Renal cortical epithelial cell (primary cell): ENCODE measurements at regions not wholly inside any gene's neighbourhood (a gene's known extent, or its start where the extent isn't known, plus 50 kb on each side); places are given as distances from the start of the nearest gene placed in this dataset.
A peak's percentile ranks its signal among the peaks of the same experiment; 100 is the strongest.
"Not testable (repeated sequence)": the region's sequence is repeated elsewhere in the genome, so short reads cannot be mapped to it uniquely, and the experiment has no call there.

ENCODE experiments used
- DNase-seq: peaks from one replicate; pipeline ENCODE4 v3.0.0-alpha.2; 2011; ENCODE audit warnings: low read depth

DNA sequence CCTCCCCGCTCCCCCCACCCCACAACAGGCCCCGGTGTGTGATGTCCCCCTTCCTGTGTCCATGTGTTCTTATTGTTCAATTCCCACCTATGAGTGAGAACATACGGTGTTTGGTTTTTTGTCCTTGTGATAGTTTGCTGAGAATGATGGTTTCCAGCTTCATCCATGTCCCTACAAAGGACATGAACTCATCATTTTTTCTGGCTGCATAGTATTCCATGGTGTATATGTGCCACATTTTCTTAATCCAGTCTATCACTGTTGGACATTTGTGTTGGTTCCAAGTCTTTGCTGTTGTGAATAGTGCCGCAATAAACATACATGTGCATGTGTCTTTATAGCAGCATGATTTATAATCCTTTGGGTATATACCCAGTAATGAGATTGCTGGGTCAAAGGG, 104.3 kb downstream of the MTPN start:
- not testable (repeated sequence) for DNase-seq

DNA sequence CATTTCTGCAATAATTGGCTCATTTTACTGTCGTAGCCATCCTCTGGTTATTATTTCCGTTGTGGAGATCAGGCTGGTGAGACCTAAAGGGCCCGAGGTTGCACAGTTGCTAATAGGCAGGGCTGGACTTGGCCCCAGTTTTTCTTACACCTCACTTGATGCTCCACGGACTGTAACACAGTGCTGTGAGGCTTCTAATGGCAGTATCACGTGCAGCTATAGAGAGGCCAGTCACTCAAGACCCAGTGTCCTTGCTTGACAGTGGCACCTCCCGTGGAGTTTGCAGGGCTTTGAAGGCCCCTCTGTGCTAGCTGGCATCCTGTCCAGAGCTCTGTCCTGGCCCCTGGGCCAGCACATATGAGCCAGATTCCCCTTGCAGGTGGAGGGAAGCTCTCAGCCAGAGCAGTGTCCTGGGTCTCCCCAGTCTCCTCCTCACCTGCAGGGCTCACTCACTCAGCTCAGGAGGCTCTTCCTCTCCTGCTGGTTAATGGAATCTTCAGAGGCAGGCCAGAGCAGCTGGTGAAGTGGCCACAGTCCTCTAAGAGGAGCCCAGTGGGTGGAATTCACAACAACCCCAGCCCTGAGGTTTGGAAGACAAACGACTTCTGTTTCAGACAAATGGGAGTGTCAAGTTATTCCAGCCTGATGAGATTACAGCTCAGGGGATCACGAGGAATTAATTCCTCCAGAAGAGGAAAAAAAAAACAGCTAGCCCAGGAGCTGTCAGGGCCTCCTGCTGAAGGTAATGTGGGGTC, 114.2 kb upstream of the FAM180A start:
- DNase-seq = peak; percentile 23

DNA sequence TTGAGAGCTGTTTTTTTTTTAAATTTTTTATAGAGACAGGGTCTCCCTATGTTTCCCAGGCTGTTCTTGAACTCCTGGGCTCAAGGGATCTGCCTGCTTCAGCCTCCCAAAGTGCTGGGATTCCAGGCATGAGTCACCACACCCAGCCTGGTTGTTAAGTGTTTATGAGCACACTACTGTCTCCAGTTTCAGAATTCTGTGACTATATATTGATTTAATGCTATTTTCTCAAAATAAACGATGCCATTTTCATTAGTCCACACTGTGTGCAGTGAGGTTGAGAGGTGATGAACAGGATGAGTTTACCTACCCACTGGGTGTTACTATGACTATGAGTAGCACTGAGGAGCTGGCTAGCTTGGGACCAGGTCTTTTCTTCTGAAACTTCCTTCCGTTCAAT, 110.9 kb upstream of the FAM180A start:
- DNase-seq = peak; percentile 37

DNA sequence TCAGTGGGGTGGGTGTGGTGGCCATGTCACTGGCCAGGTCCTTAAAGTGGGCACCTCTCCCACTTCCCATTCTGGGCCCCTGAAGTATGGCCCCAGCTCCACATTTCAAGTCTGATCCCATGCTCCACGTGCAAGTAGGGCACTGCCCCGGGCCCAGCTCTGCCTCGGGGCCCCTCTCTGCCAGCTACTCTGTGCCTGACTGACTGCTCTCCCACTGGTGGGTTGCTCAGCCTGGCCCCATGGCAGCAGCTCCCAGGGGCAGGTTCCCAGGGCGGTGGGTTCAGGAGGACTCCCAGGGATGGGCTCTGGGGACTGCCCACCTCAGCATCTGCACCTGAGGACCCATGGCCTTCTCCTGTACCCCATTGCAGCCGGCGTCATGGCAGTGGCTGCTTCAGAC, 110.2 kb upstream of the FAM180A start:
- DNase-seq = no peak

DNA sequence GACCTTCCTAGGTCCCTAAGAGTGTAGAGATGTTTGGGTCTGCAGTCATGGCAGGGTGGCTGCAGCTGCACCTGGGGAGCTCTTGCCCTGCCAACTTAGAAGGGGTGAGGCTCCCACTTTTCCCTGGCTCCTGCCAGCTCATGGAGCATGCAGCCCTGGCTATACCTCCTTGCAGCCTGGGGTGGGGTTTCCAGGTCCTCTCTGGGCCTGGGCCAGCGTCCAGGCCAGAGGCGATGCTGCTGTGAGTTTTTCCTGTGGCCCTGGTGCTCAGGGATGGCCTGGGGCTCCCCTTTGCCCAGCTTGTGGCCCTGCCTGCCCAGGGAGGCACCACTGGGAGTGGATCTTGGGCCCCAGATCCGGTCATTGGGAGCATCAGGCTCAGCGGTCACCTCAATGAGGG, 109.8 kb upstream of the FAM180A start:
- no peak for DNase-seq

DNA sequence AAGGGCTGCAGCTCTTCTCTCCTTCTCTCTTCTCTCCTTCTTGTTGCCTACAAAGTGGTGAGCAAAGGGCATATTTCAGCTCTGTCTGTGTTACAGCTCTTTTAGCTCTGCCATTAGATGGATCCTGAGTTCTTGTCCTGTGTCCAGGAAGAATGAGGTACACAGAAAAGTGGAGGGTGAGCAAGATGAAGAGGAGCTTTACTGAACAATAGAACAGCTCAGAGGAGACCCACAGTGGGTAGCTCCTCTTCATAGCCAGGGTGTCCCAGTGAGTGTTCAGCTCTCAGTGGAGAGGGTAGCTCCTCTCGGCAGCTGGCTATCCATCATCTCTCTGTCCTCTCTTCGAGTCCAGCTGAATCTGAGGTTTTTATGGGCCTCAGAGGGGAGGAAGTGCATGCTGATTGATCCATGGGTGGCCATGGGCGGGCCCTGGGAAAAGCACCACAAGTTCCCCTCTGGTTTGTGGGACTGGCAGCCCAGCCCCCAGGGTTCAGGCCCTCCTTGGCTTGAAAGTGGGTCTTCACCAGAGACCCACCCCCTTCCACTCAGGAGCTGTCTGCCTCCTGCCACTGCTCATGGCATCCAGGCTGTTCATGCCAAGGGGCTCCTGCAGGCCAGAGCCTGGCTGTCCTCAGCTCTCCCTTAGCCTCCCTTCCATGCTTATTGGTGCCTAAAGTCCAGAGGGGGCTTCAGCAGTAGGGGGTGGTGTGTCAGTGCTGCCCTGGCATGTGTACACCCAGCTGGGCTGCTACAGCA, 109.1 kb upstream of the FAM180A start:
- DNase-seq = no peak

DNA sequence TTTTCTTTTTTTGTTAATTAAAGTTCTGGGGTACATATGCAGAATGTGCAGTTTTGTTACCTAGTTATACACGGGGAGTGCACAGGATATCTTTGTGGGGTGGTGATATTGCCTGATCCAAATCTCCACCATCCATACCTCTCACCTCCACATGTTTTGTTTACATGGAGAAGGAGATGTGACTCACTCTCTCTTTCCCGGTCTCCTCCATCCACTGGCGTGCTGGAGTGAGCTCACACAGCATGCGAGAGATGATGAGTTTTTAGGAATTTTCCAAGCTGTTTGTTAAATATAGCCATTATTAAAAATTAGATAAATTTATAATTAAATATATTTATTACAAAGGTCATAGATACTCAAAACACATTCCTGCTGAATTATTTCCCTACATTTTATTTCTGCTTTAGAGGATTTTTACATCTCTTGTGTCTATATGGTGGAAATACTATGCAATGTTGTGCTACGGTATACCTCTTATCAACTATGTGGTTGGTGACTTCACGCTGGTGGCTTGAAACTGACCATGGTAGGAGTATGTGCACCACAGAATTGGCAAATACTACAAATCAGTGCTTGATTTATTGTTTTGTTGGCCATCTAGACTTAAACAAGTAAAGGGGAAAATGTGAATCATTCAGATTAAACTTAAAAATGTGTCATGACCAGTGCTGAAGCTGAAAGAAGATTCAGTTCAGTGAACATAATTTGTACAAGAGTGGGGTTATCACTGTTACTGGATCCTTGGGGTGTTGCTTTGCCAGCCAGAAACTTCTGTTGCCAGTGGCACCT, 107.9 kb upstream of the FAM180A start:
- peak; percentile 92 for DNase-seq

DNA sequence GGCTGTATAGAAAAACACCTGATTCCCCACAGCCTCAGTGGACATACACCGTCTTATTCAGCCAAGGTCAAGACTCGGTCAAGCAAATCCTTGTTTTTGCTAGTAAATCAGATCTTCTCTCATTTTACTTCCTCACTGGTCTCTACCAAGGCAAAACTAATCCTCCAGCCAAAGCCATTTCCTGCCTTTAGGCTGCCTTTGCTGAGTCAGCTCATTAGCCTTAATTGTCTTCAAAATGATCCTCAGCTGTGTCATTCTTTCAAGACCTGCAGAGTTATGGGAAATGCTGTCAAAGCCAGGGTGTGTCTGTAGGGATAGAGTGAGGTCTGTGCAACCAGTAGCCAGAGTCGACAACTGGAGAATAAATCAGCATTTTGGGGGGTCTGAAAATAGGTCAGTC, 107.2 kb upstream of the FAM180A start:
- DNase-seq = peak; percentile 96

DNA sequence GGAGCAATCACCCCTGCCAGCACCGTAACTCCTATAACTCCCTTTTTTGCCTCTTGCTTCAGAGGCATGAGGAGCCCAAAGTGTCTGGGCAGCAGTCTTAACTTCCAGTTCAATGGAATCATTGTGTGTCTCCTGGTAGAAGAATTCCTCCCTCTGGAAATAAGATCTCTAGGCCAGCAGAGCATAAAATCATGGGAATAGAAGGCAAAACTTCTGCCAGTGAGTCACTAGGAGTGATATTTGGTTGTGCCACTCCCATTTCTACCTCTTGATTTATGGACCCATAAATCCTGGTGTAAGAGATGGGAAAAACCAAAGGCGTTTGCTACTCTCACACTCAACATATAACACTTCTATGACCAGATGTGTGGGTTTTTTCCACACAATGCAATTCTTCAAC, 104.9 kb upstream of the FAM180A start:
- peak; percentile 94 for DNase-seq

DNA sequence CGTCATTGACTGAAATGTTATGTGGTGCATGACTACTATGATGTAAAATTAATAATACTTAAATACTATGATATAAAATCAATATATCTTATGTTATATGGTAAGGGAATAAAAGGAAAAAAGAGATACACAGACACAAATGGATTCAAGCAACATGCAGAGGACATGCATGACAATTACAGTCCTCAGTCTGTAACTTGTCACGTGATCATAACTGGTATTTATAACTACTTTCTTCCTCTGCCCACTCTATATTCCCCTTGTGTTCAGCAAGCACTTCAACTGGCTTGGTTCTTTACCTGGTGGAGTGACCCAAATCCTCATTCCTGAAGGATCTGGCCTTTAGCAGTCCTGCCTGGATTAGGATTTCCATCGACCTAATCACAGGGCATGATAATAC, 104.4 kb upstream of the FAM180A start:
- DNase-seq = no peak

DNA sequence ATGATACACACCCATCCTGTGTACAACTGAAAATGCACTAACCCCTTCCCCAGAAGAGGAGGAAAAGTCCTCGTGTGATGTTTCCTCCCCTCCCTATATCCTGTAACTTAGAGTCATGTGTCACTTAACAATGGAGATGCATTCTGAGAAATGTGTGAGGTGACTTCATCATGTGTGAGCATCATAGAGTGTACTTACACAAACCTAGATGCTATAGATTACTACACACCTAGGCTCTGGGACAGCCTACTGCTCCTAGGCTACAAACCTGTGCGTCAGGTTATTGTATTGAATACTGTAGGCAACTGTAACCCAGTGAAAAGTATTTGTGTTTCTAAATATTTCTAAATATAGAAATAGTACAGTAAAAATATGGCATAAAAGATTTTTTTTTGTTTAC, 98.6 kb upstream of the FAM180A start:
- no peak for DNase-seq

DNA sequence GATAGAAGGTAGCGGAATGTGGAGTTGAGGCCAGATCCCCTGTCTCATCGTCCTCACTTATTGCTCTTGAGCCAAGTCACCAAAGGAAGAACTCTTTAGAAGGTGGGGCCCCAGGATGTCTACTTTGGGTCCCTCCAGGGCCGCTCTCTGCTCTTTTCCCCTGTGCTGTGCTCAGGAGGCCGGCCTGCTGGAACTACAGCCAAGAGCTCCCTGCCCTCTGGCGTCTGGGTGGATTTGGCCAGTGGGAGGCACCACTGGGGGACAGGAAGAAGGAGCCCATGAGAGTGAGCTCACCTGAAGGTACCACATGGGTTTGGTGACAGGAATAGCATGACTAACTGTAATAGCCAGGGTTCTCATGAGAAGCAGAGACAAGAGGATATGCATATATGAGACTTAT, 97.7 kb upstream of the FAM180A start:
- no peak for DNase-seq

DNA sequence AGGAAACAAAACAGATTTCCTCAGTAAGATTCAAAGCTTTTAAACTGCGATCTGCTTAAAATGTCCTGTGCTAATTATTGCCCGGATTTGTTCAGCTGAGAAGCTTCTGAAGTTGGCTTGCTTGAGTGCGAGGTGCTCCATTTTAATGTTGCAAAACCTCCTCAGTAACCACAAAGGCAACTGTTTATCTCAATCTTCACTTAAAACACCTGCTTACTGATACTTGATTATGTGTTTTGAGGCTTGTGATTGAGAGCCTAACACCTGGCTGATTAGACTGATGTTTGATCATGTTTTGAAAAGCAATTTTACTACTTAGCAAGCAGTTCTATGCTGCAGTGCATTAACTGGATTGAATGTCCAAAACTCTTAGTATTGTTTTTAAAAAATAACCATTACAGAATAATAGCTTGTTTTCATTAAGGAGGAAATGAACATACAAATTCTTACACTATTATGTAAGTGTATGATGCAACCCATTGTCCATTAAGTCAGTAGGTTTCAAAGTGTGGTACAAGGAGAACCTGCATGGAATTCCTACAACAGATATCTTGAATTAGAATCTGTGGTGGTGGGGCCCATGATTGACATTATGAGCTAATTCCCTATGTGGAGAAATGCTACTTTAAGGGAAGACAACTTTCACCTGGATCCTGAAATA, 96.9 kb upstream of the FAM180A start:
- DNase-seq = peak; percentile 72

DNA sequence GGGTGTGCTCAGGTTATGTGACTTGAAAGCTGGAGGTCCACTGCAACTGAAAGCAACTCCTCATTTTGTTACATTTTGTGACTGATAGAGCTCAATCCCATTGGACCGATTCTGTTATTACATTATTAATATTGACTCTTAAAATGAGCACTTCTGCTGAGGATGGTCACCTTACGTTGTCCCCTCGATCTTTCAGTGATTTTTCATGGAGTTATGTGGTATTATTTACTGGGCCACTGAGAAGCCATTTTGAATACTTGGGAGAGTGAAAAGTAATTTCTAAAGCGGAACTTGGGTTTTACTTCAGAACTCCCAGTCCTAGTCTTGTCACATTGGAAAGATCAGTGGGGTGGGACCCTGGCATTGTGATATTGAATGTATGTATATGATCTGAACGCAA, 96.3 kb upstream of the FAM180A start:
- DNase-seq = no peak

DNA sequence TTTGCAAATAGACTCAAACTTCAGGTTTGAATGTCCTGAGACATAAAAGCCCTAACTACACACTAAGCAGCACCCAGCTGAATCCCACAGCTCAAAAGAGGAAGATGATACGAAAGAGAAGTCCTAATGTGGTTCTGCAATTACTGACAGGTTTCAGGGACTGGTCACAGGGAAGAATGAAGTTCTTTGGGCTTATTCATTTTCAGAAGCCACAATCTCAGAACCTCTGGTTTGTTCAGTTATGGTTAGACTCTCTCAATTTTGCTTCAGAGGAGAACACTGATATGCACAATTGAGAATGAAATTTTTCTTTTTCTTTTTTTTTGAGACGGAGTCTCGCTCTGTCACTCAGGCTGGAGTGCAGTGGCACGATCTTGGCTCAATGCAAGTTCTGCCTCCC, 94.6 kb upstream of the FAM180A start:
- DNase-seq = no peak

DNA sequence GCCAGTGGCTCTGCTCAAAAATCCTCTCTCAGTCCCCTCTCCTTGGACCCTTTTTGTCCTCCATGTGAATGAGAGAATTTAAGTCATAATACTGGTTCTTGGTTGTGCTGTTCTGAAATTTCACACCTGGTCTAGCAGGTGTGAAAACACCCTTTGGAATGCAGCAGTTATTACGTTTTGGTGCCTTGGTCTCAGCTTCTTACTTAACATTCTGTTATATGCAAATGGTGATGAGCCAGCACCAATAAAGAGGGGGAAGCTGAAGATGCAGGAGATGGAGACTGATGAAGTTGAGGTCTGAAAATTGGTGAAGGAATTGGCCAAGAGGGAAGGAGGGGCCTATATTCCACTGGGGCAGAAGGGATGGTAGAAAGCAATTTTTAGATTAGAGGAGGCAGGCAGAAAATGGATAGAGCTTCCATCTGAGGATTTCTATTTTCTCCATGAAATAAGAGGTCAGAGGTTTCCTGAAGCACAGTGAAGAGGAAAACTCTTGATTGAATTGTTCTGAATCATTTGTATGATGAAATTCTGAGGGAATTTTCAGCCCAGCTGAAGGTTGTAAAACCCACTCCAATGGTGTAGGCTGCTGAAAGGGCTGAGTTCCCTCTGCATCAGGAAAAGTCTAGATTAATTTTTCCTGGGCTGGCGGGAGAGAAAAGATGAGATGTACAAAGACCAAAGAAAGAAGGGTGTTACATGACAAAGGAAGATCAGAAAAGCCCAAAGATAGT, 94.0 kb upstream of the FAM180A start:
- DNase-seq = peak; percentile 65

DNA sequence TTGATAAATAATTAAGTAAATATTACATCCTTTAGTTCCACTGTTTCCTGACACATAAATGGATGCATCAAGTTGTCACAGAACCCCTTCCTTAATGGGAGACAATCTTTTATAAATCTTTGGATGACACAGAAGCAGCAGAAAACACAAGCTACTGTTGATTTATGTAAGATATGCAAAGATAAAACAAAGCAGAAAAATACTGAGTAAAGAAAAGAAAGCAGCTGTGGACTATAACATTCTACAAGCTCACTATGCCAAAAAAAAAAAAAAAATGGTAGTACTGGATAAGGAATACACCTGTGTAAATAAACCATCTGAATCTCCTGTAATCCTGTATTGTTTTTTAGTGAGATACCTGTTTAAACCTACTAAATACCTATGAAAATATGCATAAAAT, 92.0 kb upstream of the FAM180A start:
- DNase-seq = no peak

DNA sequence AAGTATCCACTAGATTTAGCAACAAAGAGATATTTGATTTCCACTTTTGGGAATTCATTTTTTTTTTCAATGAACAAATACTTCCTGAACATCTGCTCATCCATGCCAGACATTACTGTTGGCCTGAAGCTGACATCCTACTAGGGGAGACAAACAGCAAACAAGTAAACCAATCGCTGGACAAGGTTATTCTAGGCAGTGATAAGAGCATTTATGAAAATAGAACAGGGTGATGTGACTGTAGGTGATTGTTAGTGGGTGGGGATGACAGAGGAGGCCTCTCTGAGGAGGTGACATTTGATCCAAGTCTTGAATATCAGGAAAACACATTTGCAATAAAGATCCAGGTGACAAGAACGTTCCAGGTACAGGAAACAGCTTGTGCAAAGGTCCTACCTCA, 89.1 kb upstream of the FAM180A start:
- no peak for DNase-seq

DNA sequence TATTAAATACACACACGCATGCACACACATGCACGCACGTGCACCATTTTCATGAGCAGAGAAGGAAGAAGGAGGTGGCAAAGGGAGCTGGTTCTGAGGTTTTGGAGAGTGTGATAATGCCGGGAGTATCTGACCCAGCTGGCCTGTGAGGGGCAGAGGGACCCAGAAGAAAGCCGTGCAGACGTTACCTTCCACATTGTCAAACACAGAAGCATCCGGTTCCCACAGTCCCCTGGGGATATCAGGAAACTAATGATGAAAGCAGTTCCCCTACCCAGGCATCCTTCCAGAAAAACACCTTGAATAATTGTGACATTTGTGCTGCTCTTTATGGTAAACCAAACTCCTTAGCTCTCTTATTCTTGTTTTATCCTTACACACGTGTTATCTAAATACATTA, 85.7 kb upstream of the FAM180A start:
- DNase-seq = no peak

DNA sequence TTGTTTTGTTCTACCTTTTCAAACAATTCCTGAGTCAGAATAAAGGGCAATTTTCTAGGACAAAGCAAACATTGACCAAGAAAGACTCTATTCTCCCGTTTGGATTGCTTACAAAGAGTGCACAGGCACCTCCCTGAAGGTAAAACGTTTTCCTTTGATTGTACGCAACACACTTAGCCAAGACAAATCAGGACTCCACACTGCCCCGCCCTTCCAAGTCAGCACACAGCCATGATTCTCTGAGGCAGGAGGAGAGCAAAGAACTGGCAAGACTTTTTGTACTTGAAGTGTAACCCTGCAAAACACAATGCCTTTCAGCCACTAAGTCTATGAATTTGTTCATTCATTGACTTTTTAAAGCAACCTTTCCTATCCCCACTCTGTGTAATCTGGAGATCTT, 85.0 kb upstream of the FAM180A start:
- DNase-seq = no peak

DNA sequence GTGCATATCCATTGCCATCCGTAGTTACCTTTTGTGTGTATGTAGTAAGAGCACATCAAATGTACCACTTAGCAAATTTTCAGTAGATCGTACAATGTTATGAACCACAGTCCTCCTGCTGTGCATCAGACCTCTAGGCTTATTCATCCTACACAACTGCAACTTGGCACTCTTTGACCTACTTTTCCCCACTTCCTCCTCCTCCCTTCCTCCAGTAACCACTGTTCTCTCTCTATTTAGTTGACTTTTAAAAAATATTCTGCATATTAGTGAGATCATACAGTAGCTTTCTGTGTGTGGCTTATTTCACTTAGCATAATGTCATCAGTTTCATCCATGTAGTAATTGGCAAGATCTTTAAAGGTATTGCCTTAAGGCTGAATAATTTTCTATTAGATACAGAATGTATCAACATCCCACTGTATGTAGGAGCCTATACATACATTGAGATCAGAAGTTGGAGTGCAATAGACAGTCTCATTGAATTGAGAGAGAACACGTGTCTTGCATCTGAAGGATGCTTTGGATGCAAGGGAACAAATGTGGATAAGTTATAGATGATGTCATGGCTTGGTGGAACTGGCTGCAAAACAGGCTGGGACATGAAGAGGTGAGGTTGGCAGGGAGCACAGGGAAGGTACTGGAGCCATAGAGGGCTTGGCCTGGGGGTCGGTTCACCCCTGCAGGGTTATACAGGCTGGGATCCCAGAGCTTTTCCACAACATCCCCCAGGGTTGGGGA, 83.0 kb upstream of the FAM180A start:
- no peak for DNase-seq
